PC-9 (cell line): ENCODE measurements at regions not wholly inside any gene's neighbourhood (a gene's known extent, or its start where the extent isn't known, plus 50 kb on each side); places are given as distances from the start of the nearest gene placed in this dataset.

Experiments
- EZH2 ChIP-seq: fragments of 200-600 bp; sonication (generic); IDR thresholded peaks from 2 replicates; pipeline ENCODE4 v1.8.0; 2017; ENCODE audit warnings: antibody characterized with exemption, low read depth
- TF ChIP-seq, protein P1 (sequence below): fragments of 200-600 bp; sonication (generic); conservative IDR thresholded peaks from 2 replicates; pipeline ENCODE4 v1.6.1; 2017; ENCODE audit warnings: mixed run types, antibody characterized with exemption, mild to moderate bottlenecking, moderate library complexity

DNA sequence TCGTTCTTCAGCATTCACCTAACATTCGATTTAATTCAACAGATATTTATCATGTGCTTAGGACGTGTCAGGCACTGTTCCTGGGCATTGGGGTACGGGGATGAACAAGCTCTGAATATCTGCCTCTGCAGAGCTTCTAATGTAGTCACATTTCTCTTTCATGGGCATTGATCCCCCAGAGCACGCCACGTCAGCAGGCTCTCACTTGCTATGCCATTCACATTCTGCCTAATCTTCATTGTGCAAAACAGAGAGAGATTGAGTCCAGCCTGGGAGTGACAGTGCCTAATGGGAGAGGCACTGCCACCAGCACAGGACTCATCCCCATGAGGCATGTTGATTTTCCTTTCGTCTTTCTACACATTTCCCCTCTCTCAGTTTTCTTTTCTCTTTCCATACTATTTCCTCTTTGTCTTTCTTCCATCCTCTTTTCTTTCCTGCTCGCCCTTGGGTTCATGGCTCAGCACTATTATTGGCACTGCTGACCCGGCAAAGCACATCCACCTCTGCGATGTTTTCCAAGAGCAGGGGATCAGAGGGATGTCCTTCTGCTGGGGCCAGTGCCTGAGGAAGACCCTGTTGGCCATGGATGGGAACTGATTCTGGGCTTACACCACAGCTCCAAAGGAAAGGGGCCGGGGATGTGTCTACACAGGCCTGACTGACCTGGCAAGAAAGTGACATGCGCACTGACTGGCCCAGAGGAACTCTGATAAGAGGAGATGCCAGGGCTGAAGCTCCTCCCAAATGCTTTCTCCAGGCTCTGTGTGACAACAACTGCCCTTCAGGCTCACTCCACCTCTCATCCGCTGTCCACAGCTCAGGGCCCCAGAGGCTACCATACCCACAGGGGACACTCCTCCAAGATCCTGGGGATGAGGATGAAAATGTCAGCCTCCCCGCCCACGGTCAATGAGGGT is 195.9 kb downstream of the TOMM20 start:
- TF ChIP-seq, protein P1, sequence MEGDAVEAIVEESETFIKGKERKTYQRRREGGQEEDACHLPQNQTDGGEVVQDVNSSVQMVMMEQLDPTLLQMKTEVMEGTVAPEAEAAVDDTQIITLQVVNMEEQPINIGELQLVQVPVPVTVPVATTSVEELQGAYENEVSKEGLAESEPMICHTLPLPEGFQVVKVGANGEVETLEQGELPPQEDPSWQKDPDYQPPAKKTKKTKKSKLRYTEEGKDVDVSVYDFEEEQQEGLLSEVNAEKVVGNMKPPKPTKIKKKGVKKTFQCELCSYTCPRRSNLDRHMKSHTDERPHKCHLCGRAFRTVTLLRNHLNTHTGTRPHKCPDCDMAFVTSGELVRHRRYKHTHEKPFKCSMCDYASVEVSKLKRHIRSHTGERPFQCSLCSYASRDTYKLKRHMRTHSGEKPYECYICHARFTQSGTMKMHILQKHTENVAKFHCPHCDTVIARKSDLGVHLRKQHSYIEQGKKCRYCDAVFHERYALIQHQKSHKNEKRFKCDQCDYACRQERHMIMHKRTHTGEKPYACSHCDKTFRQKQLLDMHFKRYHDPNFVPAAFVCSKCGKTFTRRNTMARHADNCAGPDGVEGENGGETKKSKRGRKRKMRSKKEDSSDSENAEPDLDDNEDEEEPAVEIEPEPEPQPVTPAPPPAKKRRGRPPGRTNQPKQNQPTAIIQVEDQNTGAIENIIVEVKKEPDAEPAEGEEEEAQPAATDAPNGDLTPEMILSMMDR, result no peak
- no peak for TF ChIP-seq EZH2
